CD4-positive, alpha-beta T cell (primary cell): ENCODE measurements at regions not wholly inside any gene's neighbourhood (a gene's known extent, or its start where the extent isn't known, plus 50 kb on each side); places are given as distances from the start of the nearest gene placed in this dataset.

ENCODE experiments used
- ATAC-seq: fragments of 200-7000 bp; cut with Tn5 transposase; one replicate; pipeline ENCODE4 v1.10.0; 2022; ENCODE audit warnings: mild to moderate bottlenecking; ENCODE audit not compliant: poor library complexity
- CTCF ChIA-PET: fragments of 350-600 bp; sonication (Branson Sonifier 250); formaldehyde crosslinking; loops from one replicate; lab custom pipeline; 2021; ENCODE audit warnings: antibody characterized with exemption, inconsistent platforms; lab: Charles Lee
- POLR2A ChIA-PET: fragments of 350-600 bp; sonication (Branson Sonifier 250); formaldehyde crosslinking; loops from one replicate; lab custom pipeline; 2021; ENCODE audit warnings: antibody characterized with exemption, inconsistent platforms; lab: Charles Lee
- DNase-seq, 14 experiments: peaks; one replicate each; pipeline ENCODE4 v3.0.0-alpha.2; 2013 to 2020; ENCODE audit warnings: mixed read lengths in 2 of 14
- H3K27ac ChIP-seq, 2 donors: one replicate each; pipeline versions ENCODE4 v1.5.1 to v1.7.0; 2013; ENCODE audit warnings: low read length in 2 of 2, low read depth in 1 of 2, mild to moderate bottlenecking in 1 of 2
- H3K27me3 ChIP-seq, 2 experiments: 1 replicate in 1 of 2; 2 replicates in 1 of 2; pipeline versions ENCODE4 v1.6.1 to v1.7.0; 2013; ENCODE audit warnings: low read length in 2 of 2, control low read depth in 1 of 2, mild to moderate bottlenecking in 1 of 2, moderate library complexity in 1 of 2; ENCODE audit not compliant: insufficient read depth in 2 of 2, control insufficient read depth in 1 of 2
- H3K36me3 ChIP-seq: one replicate; pipeline ENCODE4 v1.6.1; 2013; ENCODE audit warnings: low read length, control low read depth; ENCODE audit not compliant: insufficient read depth
- H3K4me1 ChIP-seq: one replicate; pipeline ENCODE4 v1.6.1; 2013; ENCODE audit warnings: low read length, control low read depth; ENCODE audit not compliant: insufficient read depth
- H3K4me3 ChIP-seq: one replicate; pipeline ENCODE4 v1.5.1; 2013; ENCODE audit warnings: mild to moderate bottlenecking, low read length, moderate library complexity
- H3K9me3 ChIP-seq, 2 experiments: 1 replicate in 1 of 2; 2 replicates in 1 of 2; pipeline versions ENCODE4 v1.6.1 to v1.7.0; 2013; ENCODE audit warnings: low read length in 2 of 2, mild to moderate bottlenecking in 2 of 2, control low read depth in 1 of 2, moderate library complexity in 1 of 2; ENCODE audit not compliant: control insufficient read depth in 1 of 2, insufficient read depth in 1 of 2
- H3K27ac Mint-ChIP-seq: one replicate; pipeline ENCODE4 v1.8.0; 2020; ENCODE audit warnings: mixed read lengths
- H3K27me3 Mint-ChIP-seq: one replicate; pipeline ENCODE4 v1.8.0; 2021; ENCODE audit warnings: mixed read lengths
- H3K36me3 Mint-ChIP-seq: one replicate; pipeline ENCODE4 v1.8.0; 2021; ENCODE audit warnings: low read depth, mixed read lengths
- H3K4me1 Mint-ChIP-seq: one replicate; pipeline ENCODE4 v1.8.0; 2021; ENCODE audit warnings: low read depth, mixed read lengths
- H3K4me3 Mint-ChIP-seq: one replicate; pipeline ENCODE4 v1.8.0; 2020; ENCODE audit warnings: mild to moderate bottlenecking, mixed read lengths
- H3K9me3 Mint-ChIP-seq: one replicate; pipeline ENCODE4 v1.8.0; 2020; ENCODE audit warnings: mixed read lengths
- CTCF ChIP-seq: fragments of 200-600 bp; IDR thresholded peaks from one replicate; pipeline ENCODE4 v1.8.0; 2022; ENCODE audit warnings: antibody characterized with exemption, mild to moderate bottlenecking
- intact Hi-C, 2 experiments: fragments of 100-400 bp; cut with DNase I in 1 of 2; cut with micrococcal nuclease in 1 of 2; formaldehyde crosslinking; loops; one replicate each; pipeline versions ENCODE4 v1.15.1 to v1.9.0; 2023 to 2025; cut with DNase I, micrococcal nuclease

DNA sequence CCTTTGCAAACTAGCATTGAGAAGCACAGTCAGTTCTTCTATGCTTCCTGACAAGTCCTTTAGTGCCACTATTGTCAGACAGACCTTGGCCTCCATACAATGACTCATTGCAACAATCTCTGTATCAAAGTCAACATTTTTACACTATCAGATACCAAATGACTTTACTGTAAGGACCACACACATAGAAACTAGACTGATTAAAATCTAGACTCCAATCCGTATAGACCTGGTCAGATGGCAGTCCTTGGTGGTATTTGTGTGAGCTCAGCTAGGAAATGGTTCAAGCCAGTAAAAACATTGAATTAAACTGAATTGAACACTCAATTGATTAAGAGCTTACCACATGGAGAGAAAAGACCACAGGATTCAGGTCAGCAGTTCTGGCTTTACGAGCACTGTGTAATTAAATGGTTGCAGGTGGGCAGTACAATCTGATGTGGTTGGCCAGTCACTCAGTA is 549.8 kb upstream of the LCORL start:
- CTCF ChIA-PET, result no interaction called here
- no peak overlapping the region for H3K27ac ChIP-seq
- ATAC-seq (no peak), DNase-seq (no peak)
- Mint-ChIP-seq H3K27ac (no peak overlapping the region), H3K9me3 (no peaks in the 10 kb centered on the region), H3K4me3 (no peak overlapping the region), H3K27me3 (peaks cover 10% of the 10 kb centered on the region), H3K4me1 (no peaks in the 10 kb centered on the region), H3K36me3 (no peaks in the 10 kb centered on the region)
- H3K4me3 ChIP-seq, result no peak overlapping the region
- no peak for TF ChIP-seq CTCF
- intact Hi-C loops, result no loop called here
- H3K27me3 ChIP-seq, result no peaks in the 10 kb centered on the region
- no peaks in the 10 kb centered on the region for H3K4me1 ChIP-seq
- POLR2A ChIA-PET, result no interaction called here
- no peaks in the 10 kb centered on the region for H3K36me3 ChIP-seq
- H3K9me3 ChIP-seq, result no peaks in the 10 kb centered on the region

DNA sequence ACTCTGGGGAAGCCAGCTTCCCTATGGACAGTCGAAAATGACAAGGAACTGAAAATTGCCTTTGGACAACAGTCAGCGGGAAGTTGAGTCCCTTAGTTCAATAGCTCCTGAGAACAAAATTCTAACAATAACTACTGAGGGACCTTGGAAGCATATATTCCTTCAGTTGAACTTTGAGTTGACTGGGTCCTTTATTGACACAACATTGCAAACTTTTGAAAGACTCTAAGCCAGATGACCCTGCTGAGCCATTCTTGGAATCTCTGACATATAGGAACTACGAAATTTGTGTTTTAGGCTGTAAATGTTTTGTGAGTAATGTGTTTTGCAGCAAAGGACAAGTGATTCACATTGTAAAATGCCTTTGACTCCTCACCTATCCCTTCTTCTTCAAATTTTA is 548.8 kb upstream of the LCORL start:
- Mint-ChIP-seq H3K27me3 (peaks cover 10% of the 10 kb centered on the region), H3K4me1 (no peaks in the 10 kb centered on the region), H3K9me3 (no peaks in the 10 kb centered on the region), H3K36me3 (no peaks in the 10 kb centered on the region), H3K27ac (no peak overlapping the region), H3K4me3 (no peak overlapping the region)
- intact Hi-C loops, result no loop called here
- POLR2A ChIA-PET, result no interaction called here
- H3K27me3 ChIP-seq, result no peaks in the 10 kb centered on the region
- H3K36me3 ChIP-seq, result no peaks in the 10 kb centered on the region
- CTCF ChIA-PET, result no interaction called here
- ATAC-seq (no peak), DNase-seq (no peak)
- no peaks in the 10 kb centered on the region for H3K4me1 ChIP-seq
- TF ChIP-seq CTCF, result no peak
- no peak overlapping the region for H3K4me3 ChIP-seq
- H3K27ac ChIP-seq, result no peak overlapping the region
- H3K9me3 ChIP-seq, result no peaks in the 10 kb centered on the region

DNA sequence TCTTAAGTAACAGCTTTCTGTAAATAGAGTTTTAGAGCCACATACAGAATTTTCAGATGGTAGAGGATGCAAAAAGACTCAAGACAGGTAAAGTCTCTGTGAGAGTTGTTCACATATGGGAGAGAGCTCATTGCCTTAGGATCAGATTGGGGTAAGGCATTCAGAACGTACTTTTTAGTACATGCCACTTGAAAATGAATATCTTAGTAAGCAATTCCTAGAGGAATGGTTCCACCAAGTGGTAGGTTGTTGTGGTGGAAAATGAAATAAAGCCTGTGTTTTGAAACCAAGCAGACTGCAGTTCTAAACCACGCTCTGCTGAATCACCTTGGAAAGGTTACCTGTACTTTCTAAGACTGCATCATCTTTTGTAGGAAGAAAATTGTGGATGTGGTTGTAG is 547.0 kb upstream of the LCORL start:
- no peak for TF ChIP-seq CTCF
- Histone ChIP-seq H3K36me3 (no peaks in the 10 kb centered on the region), H3K4me3 (no peak overlapping the region), H3K4me1 (no peaks in the 10 kb centered on the region), H3K27ac (no peak overlapping the region), H3K27me3 (no peaks in the 10 kb centered on the region), H3K9me3 (no peaks in the 10 kb centered on the region)
- ATAC-seq (no peak), DNase-seq (no peak)
- Mint-ChIP-seq H3K4me3 (no peak overlapping the region), H3K36me3 (no peaks in the 10 kb centered on the region), H3K27ac (no peak overlapping the region), H3K4me1 (no peaks in the 10 kb centered on the region), H3K9me3 (no peaks in the 10 kb centered on the region), H3K27me3 (peaks cover 8% of the 10 kb centered on the region)
- intact Hi-C loops, result no loop called here
- CTCF ChIA-PET, result no interaction called here
- POLR2A ChIA-PET, result no interaction called here
